Mesothelial cell of epicardium (in vitro differentiated cells): ENCODE measurements at regions not wholly inside any gene's neighbourhood (a gene's known extent, or its start where the extent isn't known, plus 50 kb on each side); places are given as distances from the start of the nearest gene placed in this dataset.
"Not testable (repeated sequence)": the region's sequence is repeated elsewhere in the genome, so short reads cannot be mapped to it uniquely, and the experiment has no call there.

ENCODE experiments used
- DNase-seq, 2 experiments: peaks; one replicate each; pipeline ENCODE4 v3.0.0; 2021; ENCODE audit warnings: low spot score in 2 of 2; ENCODE audit not compliant: unreplicated experiment in 2 of 2
- H3K27ac Mint-ChIP-seq: 2 replicates; pipeline ENCODE4 v1.8.0; 2021; ENCODE audit warnings: mixed read lengths
- H3K27me3 Mint-ChIP-seq: 2 replicates; pipeline ENCODE4 v1.8.0; 2021; ENCODE audit warnings: low read depth, mixed read lengths
- H3K36me3 Mint-ChIP-seq: 2 replicates; pipeline ENCODE4 v1.8.0; 2021; ENCODE audit warnings: mixed read lengths
- H3K4me1 Mint-ChIP-seq: 2 replicates; pipeline ENCODE4 v1.8.0; 2021; ENCODE audit warnings: mixed read lengths
- H3K4me3 Mint-ChIP-seq: 2 replicates; pipeline ENCODE4 v1.8.0; 2021; ENCODE audit warnings: mild to moderate bottlenecking, moderate library complexity, mixed read lengths
- H3K9me3 Mint-ChIP-seq: 2 replicates; pipeline ENCODE4 v1.8.0; 2021; ENCODE audit warnings: mixed read lengths
- CTCF ChIP-seq: fragments of 200-600 bp; sonication (generic); IDR thresholded peaks from one replicate; pipeline ENCODE4 v1.5.0; 2021; ENCODE audit warnings: antibody characterized with exemption; ENCODE audit not compliant: unreplicated experiment

DNA sequence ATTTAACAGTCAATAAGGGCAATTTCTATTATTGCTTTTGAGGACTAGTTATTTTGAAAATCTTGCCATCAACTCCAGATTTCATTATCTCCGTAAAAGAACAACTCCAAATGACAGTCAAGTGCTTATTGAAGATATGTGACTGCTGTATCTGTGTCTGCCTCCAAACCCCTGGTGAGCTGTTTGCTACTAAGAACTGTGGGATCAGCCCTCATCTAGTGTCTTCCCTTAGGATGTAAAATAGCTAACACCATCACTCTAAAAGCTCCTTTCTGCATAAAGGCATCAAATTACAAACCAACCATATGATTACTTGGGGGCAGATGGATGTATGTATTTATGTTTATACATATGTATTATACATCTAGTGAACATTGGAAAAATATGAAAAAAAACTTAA lies 70.8 kb upstream of the SLC13A1 start:
- DNase-seq, result no peak
- Mint-ChIP-seq H3K4me3 (no peak overlapping the region), H3K36me3 (no peaks in the 10 kb centered on the region), H3K9me3 (peaks cover 1% of the 10 kb centered on the region), H3K27ac (no peak overlapping the region), H3K4me1 (no peaks in the 10 kb centered on the region), H3K27me3 (no peaks in the 10 kb centered on the region)
- TF ChIP-seq CTCF, result no peak

DNA sequence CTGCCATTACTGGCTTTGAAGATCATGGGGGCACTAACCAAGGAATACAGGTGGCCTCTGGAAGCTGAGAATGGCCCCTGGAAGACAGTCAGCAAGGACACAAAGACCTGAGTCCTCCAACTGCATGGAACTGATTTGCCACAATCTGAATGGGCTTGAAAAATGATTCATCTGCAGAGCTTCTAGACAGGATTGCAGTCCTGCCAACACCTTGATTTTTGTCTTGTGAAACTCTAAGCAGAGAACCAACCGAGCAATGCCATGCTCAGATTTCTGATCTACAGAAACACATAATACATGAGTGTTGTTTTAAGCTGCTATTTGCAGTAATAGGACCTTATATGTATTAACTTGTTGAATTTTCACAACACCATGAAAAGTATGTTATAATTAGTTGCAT lies 66.1 kb upstream of the SLC13A1 start:
- Mint-ChIP-seq H3K27me3 (no peaks in the 10 kb centered on the region), H3K36me3 (no peaks in the 10 kb centered on the region), H3K4me3 (no peak overlapping the region), H3K4me1 (no peaks in the 10 kb centered on the region), H3K9me3 (peaks cover 11% of the 10 kb centered on the region), H3K27ac (no peak overlapping the region)
- DNase-seq, result no peak
- no peak for TF ChIP-seq CTCF

- H3K4me3 Mint-ChIP-seq, H3K27me3 Mint-ChIP-seq, DNase-seq, H3K36me3 Mint-ChIP-seq, H3K4me1 Mint-ChIP-seq, H3K27ac Mint-ChIP-seq: not testable (repeated sequence)
- peaks cover 11% of the 10 kb centered on the region for H3K9me3 Mint-ChIP-seq
Observed at GRCh38 chr7:123264820-123265219, 65.1 kb upstream of the SLC13A1 start.

- H3K27me3 Mint-ChIP-seq, result no peaks in the 10 kb centered on the region
- DNase-seq, result no peak
- no peaks in the 10 kb centered on the region for H3K36me3 Mint-ChIP-seq
- H3K9me3 Mint-ChIP-seq, result peaks cover 9% of the 10 kb centered on the region
- no peak overlapping the region for H3K27ac Mint-ChIP-seq
- H3K4me3 Mint-ChIP-seq, result no peak overlapping the region
- TF ChIP-seq CTCF, result no peak
- no peaks in the 10 kb centered on the region for H3K4me1 Mint-ChIP-seq
Observed at GRCh38 chr7:123260428-123260960, 60.7 kb upstream of the SLC13A1 start.

DNA sequence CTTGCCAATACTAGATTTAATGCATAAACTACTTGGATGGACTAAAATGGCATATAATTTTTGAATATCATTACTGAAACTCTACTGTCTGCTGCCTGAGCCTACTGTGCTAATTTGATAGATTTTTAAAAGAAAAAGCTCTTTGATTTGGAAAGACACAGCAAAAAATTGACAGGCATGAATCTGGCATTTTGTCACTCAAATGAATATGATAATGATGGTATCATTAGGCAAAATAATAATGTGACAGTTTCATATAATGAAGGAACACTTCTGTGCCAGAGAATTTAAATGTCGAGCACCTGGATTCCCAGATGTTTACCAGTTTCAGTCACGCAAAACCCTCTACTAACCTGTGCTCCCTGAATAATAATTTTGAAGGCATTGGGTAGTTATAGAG lies 60.0 kb upstream of the SLC13A1 start:
- no peaks in the 10 kb centered on the region for H3K36me3 Mint-ChIP-seq
- TF ChIP-seq CTCF, result no peak
- DNase-seq, result no peak

More for the DNA sequence above, 60.0 kb upstream of the SLC13A1 start:
- no peaks in the 10 kb centered on the region for H3K27me3 Mint-ChIP-seq
- no peak overlapping the region for H3K4me3 Mint-ChIP-seq
- H3K4me1 Mint-ChIP-seq, result no peaks in the 10 kb centered on the region
- peaks cover 5% of the 10 kb centered on the region for H3K9me3 Mint-ChIP-seq
- no peak overlapping the region for H3K27ac Mint-ChIP-seq
